Lower leg skin (tissue), 3 donors: ENCODE measurements at regions not wholly inside any gene's neighbourhood (a gene's known extent, or its start where the extent isn't known, plus 50 kb on each side); places are given as distances from the start of the nearest gene placed in this dataset.

ENCODE experiments used
- POLR2A ChIP-seq, 2 donors: fragments of 450-650 bp; IDR thresholded peaks; one replicate each; pipeline ENCODE4 v1.6.1; 2016 to 2017; ENCODE audit warnings: antibody characterized with exemption in 2 of 2, mild to moderate bottlenecking in 1 of 2, moderate library complexity in 1 of 2
- TF ChIP-seq, protein P1 (sequence below), 3 donors: fragments of 450-650 bp; IDR thresholded peaks; one replicate each; pipeline ENCODE4 v1.5.1; 2016; ENCODE audit warnings: antibody characterized with exemption in 3 of 3, mild to moderate bottlenecking in 3 of 3, moderate library complexity in 2 of 3

DNA sequence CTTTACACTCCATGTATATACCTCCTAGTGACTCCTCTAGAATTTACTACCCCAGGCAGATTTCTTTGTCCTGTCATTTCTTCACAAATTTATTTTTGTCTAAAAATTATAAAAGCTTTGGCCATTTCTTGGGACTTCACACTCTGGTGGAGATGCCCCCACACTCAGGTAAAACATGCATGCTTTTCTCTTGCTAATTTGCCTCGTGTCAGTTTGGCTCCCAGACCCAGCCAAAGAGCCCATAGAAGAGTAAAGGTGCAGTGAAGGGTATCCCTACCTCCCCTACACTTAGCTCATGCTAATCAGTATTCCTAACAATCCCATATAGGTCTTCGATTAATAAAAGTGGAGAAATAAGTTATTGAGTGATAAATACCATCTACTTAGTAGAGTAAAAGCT lies 256.5 kb upstream of the KRR1 start:
- TF ChIP-seq POLR2A (IDR thresholded peaks at IDR 0.05), result no peak
- TF ChIP-seq, protein P1, sequence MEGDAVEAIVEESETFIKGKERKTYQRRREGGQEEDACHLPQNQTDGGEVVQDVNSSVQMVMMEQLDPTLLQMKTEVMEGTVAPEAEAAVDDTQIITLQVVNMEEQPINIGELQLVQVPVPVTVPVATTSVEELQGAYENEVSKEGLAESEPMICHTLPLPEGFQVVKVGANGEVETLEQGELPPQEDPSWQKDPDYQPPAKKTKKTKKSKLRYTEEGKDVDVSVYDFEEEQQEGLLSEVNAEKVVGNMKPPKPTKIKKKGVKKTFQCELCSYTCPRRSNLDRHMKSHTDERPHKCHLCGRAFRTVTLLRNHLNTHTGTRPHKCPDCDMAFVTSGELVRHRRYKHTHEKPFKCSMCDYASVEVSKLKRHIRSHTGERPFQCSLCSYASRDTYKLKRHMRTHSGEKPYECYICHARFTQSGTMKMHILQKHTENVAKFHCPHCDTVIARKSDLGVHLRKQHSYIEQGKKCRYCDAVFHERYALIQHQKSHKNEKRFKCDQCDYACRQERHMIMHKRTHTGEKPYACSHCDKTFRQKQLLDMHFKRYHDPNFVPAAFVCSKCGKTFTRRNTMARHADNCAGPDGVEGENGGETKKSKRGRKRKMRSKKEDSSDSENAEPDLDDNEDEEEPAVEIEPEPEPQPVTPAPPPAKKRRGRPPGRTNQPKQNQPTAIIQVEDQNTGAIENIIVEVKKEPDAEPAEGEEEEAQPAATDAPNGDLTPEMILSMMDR (IDR thresholded peaks at IDR 0.05), result no peak
